Epithelial cell of proximal tubule (primary cell): ENCODE measurements at regions not wholly inside any gene's neighbourhood (a gene's known extent, or its start where the extent isn't known, plus 50 kb on each side); places are given as distances from the start of the nearest gene placed in this dataset.

Source experiments
- DNase-seq: peaks from one replicate; pipeline ENCODE4 v3.0.0-alpha.2; 2011; ENCODE audit warnings: low read depth
- H3K4me3 ChIP-seq: 2 replicates; pipeline ENCODE4 v1.5.1; 2011; ENCODE audit warnings: low read depth, mild to moderate bottlenecking, low read length
- TF ChIP-seq, protein P1 (sequence below): conservative IDR thresholded peaks from 2 replicates; pipeline ENCODE4 v1.5.1; 2012; ENCODE audit warnings: low read depth, mild to moderate bottlenecking, low read length

- no peak overlapping the region for H3K4me3 ChIP-seq
- TF ChIP-seq, protein P1, sequence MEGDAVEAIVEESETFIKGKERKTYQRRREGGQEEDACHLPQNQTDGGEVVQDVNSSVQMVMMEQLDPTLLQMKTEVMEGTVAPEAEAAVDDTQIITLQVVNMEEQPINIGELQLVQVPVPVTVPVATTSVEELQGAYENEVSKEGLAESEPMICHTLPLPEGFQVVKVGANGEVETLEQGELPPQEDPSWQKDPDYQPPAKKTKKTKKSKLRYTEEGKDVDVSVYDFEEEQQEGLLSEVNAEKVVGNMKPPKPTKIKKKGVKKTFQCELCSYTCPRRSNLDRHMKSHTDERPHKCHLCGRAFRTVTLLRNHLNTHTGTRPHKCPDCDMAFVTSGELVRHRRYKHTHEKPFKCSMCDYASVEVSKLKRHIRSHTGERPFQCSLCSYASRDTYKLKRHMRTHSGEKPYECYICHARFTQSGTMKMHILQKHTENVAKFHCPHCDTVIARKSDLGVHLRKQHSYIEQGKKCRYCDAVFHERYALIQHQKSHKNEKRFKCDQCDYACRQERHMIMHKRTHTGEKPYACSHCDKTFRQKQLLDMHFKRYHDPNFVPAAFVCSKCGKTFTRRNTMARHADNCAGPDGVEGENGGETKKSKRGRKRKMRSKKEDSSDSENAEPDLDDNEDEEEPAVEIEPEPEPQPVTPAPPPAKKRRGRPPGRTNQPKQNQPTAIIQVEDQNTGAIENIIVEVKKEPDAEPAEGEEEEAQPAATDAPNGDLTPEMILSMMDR: no peak
- DNase-seq: no peak
Measured at GRCh38 chr9:24381205-24381604, 164.5 kb downstream of the IZUMO3 start.

DNA sequence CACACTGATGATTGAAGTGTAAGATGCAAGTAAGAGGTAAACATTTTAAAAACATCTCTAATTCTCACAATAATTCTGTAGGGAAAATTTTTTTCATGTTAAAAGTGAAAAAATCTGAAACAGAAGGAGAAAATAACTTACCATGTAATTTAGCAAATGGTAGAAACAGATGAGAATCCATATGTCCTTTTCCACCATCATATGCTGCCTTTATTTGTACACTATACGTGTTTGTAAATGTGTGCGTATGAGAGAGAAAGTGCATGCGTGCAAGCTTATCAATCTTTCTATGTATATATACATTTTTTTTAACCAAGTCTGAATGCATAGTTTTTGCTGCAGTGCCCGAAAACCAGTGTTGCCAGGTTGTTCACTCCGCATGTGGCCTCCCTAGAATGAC, 186.7 kb downstream of the IZUMO3 start:
- TF ChIP-seq, protein P1: no peak
- DNase-seq: no peak
- H3K4me3 ChIP-seq: no peak overlapping the region

GRCh38 chr9:24351973-24352372, 193.7 kb downstream of the IZUMO3 start:
- TF ChIP-seq, protein P1: no peak
- no peak for DNase-seq
- H3K4me3 ChIP-seq: no peak overlapping the region

DNA sequence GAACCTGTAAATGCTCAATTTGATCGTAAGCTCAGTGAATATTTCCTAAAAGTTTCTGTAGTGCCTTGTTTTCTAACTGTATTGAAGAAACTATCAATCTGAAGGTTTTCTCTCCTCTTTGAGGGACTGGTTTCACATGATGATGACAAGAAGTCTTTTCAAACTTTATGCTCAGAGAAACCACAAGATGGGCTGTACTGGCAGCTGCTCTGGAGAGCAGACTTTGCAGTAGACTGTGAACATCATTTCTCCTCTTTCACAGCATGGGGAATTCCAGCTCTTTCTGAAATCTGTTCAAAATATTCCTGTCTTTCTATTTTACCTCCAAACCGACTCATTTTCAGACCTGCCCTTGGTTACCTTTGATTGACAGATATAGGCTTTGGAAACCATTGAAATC, 194.4 kb downstream of the IZUMO3 start:
- TF ChIP-seq, protein P1: no peak
- H3K4me3 ChIP-seq: no peak overlapping the region
- no peak for DNase-seq

DNA sequence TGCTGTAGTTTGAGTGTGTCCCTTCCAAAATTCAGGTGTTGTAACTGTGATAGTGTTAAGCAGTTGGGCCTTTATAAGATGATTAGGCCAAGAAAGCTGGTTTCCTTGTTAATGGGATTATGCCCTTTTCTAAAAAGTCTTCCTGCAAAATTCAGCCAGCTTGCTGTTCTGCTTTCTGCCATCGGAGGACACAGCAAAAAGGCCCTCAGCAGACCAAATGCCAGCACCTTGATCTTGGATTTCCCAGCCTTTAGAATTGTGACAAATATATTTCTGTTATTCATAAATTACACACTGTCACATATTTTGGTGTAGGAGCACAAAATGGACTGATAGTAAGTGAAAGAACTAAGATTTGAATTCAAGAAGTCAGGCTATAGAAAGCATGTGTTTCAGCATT, 203.2 kb downstream of the IZUMO3 start:
- no peak overlapping the region for H3K4me3 ChIP-seq
- TF ChIP-seq, protein P1: no peak
- DNase-seq: no peak

DNA sequence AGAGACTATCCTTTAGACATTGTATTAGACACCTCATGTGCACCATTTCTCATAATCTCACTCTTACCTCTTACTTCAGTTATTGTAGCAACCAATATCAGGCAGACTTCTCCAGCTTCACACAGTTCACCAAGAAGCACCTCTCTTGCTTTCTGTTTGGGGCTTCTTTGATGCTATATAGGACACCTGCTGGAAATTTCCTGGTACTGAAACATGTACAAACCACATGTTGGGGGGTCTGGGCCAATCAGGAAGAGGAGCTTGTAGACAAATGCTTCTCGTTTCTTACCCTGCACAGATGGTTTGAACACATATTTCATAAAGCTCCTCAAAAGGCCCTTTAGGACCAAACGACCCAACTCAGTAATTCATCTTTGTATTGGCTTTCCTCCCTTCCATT, 212.1 kb downstream of the IZUMO3 start:
- H3K4me3 ChIP-seq: no peak overlapping the region
- DNase-seq: no peak
- TF ChIP-seq, protein P1: no peak

DNA sequence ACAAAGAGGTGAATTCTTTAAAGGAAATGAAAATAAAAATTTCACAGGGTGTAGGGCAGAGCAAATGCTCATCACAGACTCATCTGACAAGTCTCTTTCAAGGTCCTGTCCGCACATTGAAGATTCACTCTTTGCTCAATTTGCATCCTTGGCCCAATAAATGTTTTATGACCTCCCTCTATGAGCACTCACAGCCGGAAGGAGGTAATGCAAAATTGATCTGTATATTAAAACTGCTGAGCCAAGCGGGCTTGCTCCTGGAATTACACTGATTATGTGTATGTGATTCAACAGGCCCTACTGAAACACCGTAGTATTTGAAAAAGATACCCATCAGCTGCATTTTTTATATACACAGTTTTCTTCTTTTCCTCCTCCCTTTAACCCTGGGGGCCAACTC, 246.8 kb downstream of the IZUMO3 start:
- no peak for DNase-seq
- H3K4me3 ChIP-seq: no peak overlapping the region
- TF ChIP-seq, protein P1: no peak
